GM12878 (cell line): ENCODE measurements at regions not wholly inside any gene's neighbourhood (a gene's known extent, or its start where the extent isn't known, plus 50 kb on each side); places are given as distances from the start of the nearest gene placed in this dataset.

Experiments
- ATAC-seq: fragments of 200-7000 bp; cut with Tn5 transposase; 3 replicates; pipeline ENCODE4 v1.9.1; 2020; ENCODE audit warnings: mild to moderate bottlenecking, moderate library complexity
- BruUV-seq: library from RNA; stranded (reverse); fragments of 400-500 nt; replicated peaks from 2 replicates; lab custom pipeline; 2021; lab: Mats Ljungman, UMichigan
- CTCF ChIA-PET: fragments of 300-600 bp; sonication (Branson Sonifier 250); formaldehyde crosslinking; extraction: SDS; loops from one replicate; lab custom pipeline; 2021; ENCODE audit warnings: inconsistent platforms; lab: Yijun Ruan, JAX
- POLR2A ChIA-PET: fragments of 350-600 bp; formaldehyde crosslinking; extraction: SDS; loops from one replicate; lab custom pipeline; 2021; ENCODE audit warnings: inconsistent platforms; lab: Charles Lee
- RAD21 ChIA-PET: fragments of 300-600 bp; sonication (Branson Sonifier 250); formaldehyde crosslinking; loops from one replicate; lab custom pipeline; 2023; ENCODE audit warnings: antibody characterized with exemption; ENCODE audit not compliant: unreplicated experiment; lab: Charles Lee
- SMC1A ChIA-PET: fragments of 300-600 bp; sonication (Branson Sonifier 250); formaldehyde crosslinking; loops from one replicate; lab custom pipeline; 2023; ENCODE audit not compliant: unreplicated experiment, uncharacterized antibody; lab: Charles Lee
- DNase-seq: peaks from one replicate; pipeline ENCODE4 v3.0.0-alpha.2; 2011; ENCODE audit warnings: low read depth, low spot score
- FAIRE-seq: peaks from 3 replicates; lab custom pipeline; 2011; peaks lifted over from hg19 to GRCh38; lab: Jason Lieb, UNC
- H2AFZ ChIP-seq: 2 replicates; pipeline ENCODE4 v1.6.0; 2011; ENCODE audit warnings: low read depth, low read length, control low read depth; ENCODE audit not compliant: control insufficient read depth
- H3K27ac ChIP-seq: 2 replicates; pipeline ENCODE4 v1.5.1; 2011; ENCODE audit warnings: control low read depth; ENCODE audit not compliant: control insufficient read depth, insufficient read depth
- H3K27me3 ChIP-seq, 2 experiments: replicated peaks in 1 of 2; 2 replicates each; pipeline versions ENCODE4 v1.6.0 to v1.6.1; 2011; ENCODE audit warnings: low read length in 1 of 2; ENCODE audit not compliant: control insufficient read depth in 2 of 2, insufficient read depth in 2 of 2
- H3K36me3 ChIP-seq, 2 experiments: 2 replicates each; pipeline ENCODE4 v1.5.1; 2011; ENCODE audit warnings: low read length in 1 of 2; ENCODE audit not compliant: control insufficient read depth in 2 of 2, insufficient read depth in 2 of 2
- H3K4me1 ChIP-seq: 2 replicates; pipeline ENCODE4 v1.6.1; 2011; ENCODE audit warnings: mild to moderate bottlenecking, low read length, moderate library complexity, mixed read lengths; ENCODE audit not compliant: control insufficient read depth, insufficient read depth
- H3K4me2 ChIP-seq: 2 replicates; pipeline ENCODE4 v1.6.0; 2011; ENCODE audit warnings: control low read depth; ENCODE audit not compliant: control insufficient read depth, insufficient read depth
- H3K4me3 ChIP-seq: fragments of 200-600 bp; sonication (generic); 2 replicates; pipeline ENCODE4 v1.5.1; 2016
- H3K79me2 ChIP-seq: 2 replicates; pipeline ENCODE4 v1.6.0; 2011; ENCODE audit warnings: low read length; ENCODE audit not compliant: control insufficient read depth, insufficient read depth
- H3K9ac ChIP-seq: 2 replicates; pipeline ENCODE4 v1.8.0; 2011; ENCODE audit warnings: low read length, control low read depth, mixed read lengths; ENCODE audit not compliant: control insufficient read depth, insufficient read depth
- H3K9me3 ChIP-seq: replicated peaks from 3 replicates; pipeline ENCODE4 v1.5.1; 2011; ENCODE audit warnings: mild to moderate bottlenecking, low read length; ENCODE audit not compliant: control insufficient read depth, insufficient read depth
- H4K20me1 ChIP-seq: 2 replicates; pipeline ENCODE4 v1.6.0; 2011; ENCODE audit not compliant: control insufficient read depth, insufficient read depth
- EGR1 ChIP-seq, 2 experiments: IDR thresholded peaks; 1 replicate in 1 of 2; 2 replicates in 1 of 2; pipeline ENCODE4 v1.6.1; 2011 to 2012; ENCODE audit warnings: low read depth in 2 of 2, low read length in 2 of 2, borderline replicate concordance in 1 of 2, mild to moderate bottlenecking in 1 of 2, moderate library complexity in 1 of 2
- ESRRA ChIP-seq: IDR thresholded peaks from 2 replicates; pipeline ENCODE4 v1.6.1; 2012; ENCODE audit warnings: mild to moderate bottlenecking, low read length, improper control_type of control experiment
- PBX3 ChIP-seq: IDR thresholded peaks from 2 replicates; pipeline ENCODE4 v1.6.1; 2011; ENCODE audit warnings: mild to moderate bottlenecking, low read depth, low read length, moderate library complexity; ENCODE audit not compliant: insufficient replicate concordance
- SUPT20H ChIP-seq: IDR thresholded peaks from 2 replicates; pipeline ENCODE4 v1.6.1; 2011; ENCODE audit warnings: low read depth, mild to moderate bottlenecking, low read length, moderate library complexity, borderline replicate concordance; ENCODE audit not compliant: control insufficient read depth
- whole genome bisulfite sequencing: methylation state at CpG from one replicate; pipeline ENCODE4 v1.1.6; 2016; ENCODE audit warnings: low lambda C conversion rate; ENCODE audit not compliant: insufficient replicate concordance, insufficient coverage; ENCODE audit errors: missing lambda C conversion rate; 5-methylcytosine and 5-hydroxymethylcytosine counted together
- in situ Hi-C: fragments of 300-500 bp; cut with MboI; formaldehyde crosslinking; loops from 9 replicates; pipeline ENCODE4 v1.14.3; 2018; ENCODE audit warnings: mixed read lengths
- intact Hi-C: fragments of 100-400 bp; cut with micrococcal nuclease; formaldehyde crosslinking; loops from one replicate; pipeline ENCODE4 v1.14.2; 2022; ENCODE audit not compliant: unreplicated experiment
- TF ChIP-seq, protein P1 (sequence below): fragments of 450-650 bp; conservative IDR thresholded peaks from 2 replicates; pipeline ENCODE4 v1.6.1; 2017; ENCODE audit warnings: mild to moderate bottlenecking, moderate library complexity

- DNase-seq (no peak), FAIRE-seq (no peak), ATAC-seq (no peak)
- WGBS: 0% methylated on average over 1 of the region's 1 CpG
- Histone ChIP-seq H3K4me3 (no peak overlapping the region), H3K36me3 (no peaks in the 10 kb centered on the region), H3K9ac (no peak overlapping the region), H3K27me3 (no peaks in the 10 kb centered on the region), H4K20me1 (no peaks in the 10 kb centered on the region), H3K4me1 (no peaks in the 10 kb centered on the region), H3K79me2 (no peaks in the 10 kb centered on the region), H3K4me2 (no peak overlapping the region), H2AFZ (no peak overlapping the region), H3K9me3 (no peaks in the 10 kb centered on the region), H3K27ac (no peak overlapping the region)
- in situ Hi-C loops (no loop called here), intact Hi-C loops (no loop called here)
- ChIA-PET CTCF (interaction anchor here (1.0 kb wide), 1 partner anchor 159 kb away, joined by 3 read pairs; no protein-coding TSS in a partner anchor), RAD21 (no interaction called here), POLR2A (no interaction called here), SMC1A (interaction anchor here (0.7 to 2.2 kb wide), 5 partner anchors 11 to 185 kb away, joined by 3 to 8 read pairs (median 3); no protein-coding TSS in a partner anchor)
- TF ChIP-seq EGR1 (IDR thresholded peaks at IDR 0.05; ENCODE audit: borderline replicate concordance in 1 of 2, low read depth in 2 of 2, low read length in 2 of 2): no peak
- no peak for TF ChIP-seq ESRRA
- no peak for TF ChIP-seq SUPT20H
- TF ChIP-seq, protein P1, sequence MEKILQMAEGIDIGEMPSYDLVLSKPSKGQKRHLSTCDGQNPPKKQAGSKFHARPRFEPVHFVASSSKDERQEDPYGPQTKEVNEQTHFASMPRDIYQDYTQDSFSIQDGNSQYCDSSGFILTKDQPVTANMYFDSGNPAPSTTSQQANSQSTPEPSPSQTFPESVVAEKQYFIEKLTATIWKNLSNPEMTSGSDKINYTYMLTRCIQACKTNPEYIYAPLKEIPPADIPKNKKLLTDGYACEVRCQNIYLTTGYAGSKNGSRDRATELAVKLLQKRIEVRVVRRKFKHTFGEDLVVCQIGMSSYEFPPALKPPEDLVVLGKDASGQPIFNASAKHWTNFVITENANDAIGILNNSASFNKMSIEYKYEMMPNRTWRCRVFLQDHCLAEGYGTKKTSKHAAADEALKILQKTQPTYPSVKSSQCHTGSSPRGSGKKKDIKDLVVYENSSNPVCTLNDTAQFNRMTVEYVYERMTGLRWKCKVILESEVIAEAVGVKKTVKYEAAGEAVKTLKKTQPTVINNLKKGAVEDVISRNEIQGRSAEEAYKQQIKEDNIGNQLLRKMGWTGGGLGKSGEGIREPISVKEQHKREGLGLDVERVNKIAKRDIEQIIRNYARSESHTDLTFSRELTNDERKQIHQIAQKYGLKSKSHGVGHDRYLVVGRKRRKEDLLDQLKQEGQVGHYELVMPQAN: no peak
- no peak for TF ChIP-seq PBX3
- no TSS peak for BruUV-seq
Measured at GRCh38 chr4:175087145-175087544, 169.0 kb downstream of the ADAM29 start.
